OCI-LY7 (cell line): ENCODE measurements at regions not wholly inside any gene's neighbourhood (a gene's known extent, or its start where the extent isn't known, plus 50 kb on each side); places are given as distances from the start of the nearest gene placed in this dataset.

Source experiments
- BruUV-seq: library from RNA; stranded (reverse); fragments of 400-500 nt; replicated peaks from 2 replicates; lab custom pipeline; 2021; lab: Mats Ljungman, UMichigan
- CTCF ChIA-PET: fragments of 300-600 bp; sonication (Branson Sonifier 250); formaldehyde crosslinking; loops from one replicate; lab custom pipeline; 2022; ENCODE audit warnings: antibody characterized with exemption; ENCODE audit not compliant: unreplicated experiment; lab: Charles Lee
- POLR2A ChIA-PET: fragments of 300-600 bp; sonication (Branson Sonifier 250); formaldehyde crosslinking; loops from one replicate; lab custom pipeline; 2022; ENCODE audit warnings: antibody characterized with exemption; lab: Charles Lee
- DNase-seq: peaks from one replicate; pipeline ENCODE4 v3.0.0-alpha.2; 2015; ENCODE audit warnings: low spot score
- H2AFZ ChIP-seq: fragments of 200-600 bp; sonication (generic), shearing (Covaris generic); 2 replicates; pipeline ENCODE4 v1.6.1; 2014; ENCODE audit warnings: mild to moderate bottlenecking, antibody characterized with exemption, low read length, moderate library complexity
- H3K27ac ChIP-seq: fragments of 200-600 bp; sonication (generic); 2 replicates; pipeline ENCODE4 v1.5.1; 2014; ENCODE audit warnings: mixed run types, low read depth, mild to moderate bottlenecking, moderate library complexity, low read length, inconsistent platforms; ENCODE audit not compliant: poor library complexity, severe bottlenecking
- H3K36me3 ChIP-seq: fragments of 200-600 bp; sonication (generic); 2 replicates; pipeline ENCODE4 v1.6.1; 2014; ENCODE audit warnings: mild to moderate bottlenecking, antibody characterized with exemption, low read length, moderate library complexity, mixed read lengths; ENCODE audit not compliant: insufficient read depth
- H3K4me1 ChIP-seq: fragments of 200-600 bp; sonication (generic); 2 replicates; pipeline ENCODE4 v1.5.1; 2014; ENCODE audit warnings: mild to moderate bottlenecking, low read length; ENCODE audit not compliant: insufficient read depth, poor library complexity, severe bottlenecking
- H3K4me2 ChIP-seq: fragments of 200-600 bp; sonication (generic); 2 replicates; pipeline ENCODE4 v1.6.1; 2014; ENCODE audit warnings: mild to moderate bottlenecking, low read length
- H3K4me3 ChIP-seq: fragments of 200-600 bp; sonication (generic); 2 replicates; pipeline ENCODE4 v1.5.1; 2014; ENCODE audit warnings: mild to moderate bottlenecking, low read depth, low read length; ENCODE audit not compliant: poor library complexity, severe bottlenecking
- H3K79me2 ChIP-seq: fragments of 200-600 bp; sonication (generic); 2 replicates; pipeline ENCODE4 v1.6.1; 2016; ENCODE audit warnings: low read depth, mild to moderate bottlenecking, low read length, moderate library complexity, mixed read lengths; ENCODE audit not compliant: insufficient read depth
- H3K9me2 ChIP-seq: fragments of 200-600 bp; sonication (generic); 2 replicates; pipeline ENCODE4 v1.6.1; 2016; ENCODE audit warnings: mild to moderate bottlenecking, low read length, mixed read lengths; ENCODE audit not compliant: insufficient read depth
- H3K9me3 ChIP-seq: fragments of 200-600 bp; sonication (generic); 2 replicates; pipeline ENCODE4 v1.6.1; 2014; ENCODE audit warnings: mild to moderate bottlenecking, mixed run types, low read length, mixed read lengths
- H4K20me1 ChIP-seq: fragments of 200-600 bp; sonication (generic); 2 replicates; pipeline ENCODE4 v1.6.1; 2014; ENCODE audit warnings: mild to moderate bottlenecking, antibody characterized with exemption, low read length, moderate library complexity, mixed read lengths; ENCODE audit not compliant: insufficient read depth
- CTCF ChIP-seq: fragments of 200-600 bp; sonication (generic); conservative IDR thresholded peaks from 2 replicates; pipeline ENCODE4 v1.5.1; 2014; ENCODE audit warnings: mild to moderate bottlenecking, antibody characterized with exemption, low read length, moderate library complexity, mixed read lengths
- EZH2phosphoT487 ChIP-seq: fragments of 200-600 bp; sonication (generic); IDR thresholded peaks from 2 replicates; pipeline ENCODE4 v1.6.1; 2018; ENCODE audit warnings: low read depth, borderline replicate concordance, mild to moderate bottlenecking, mixed run types, antibody characterized with exemption, low read length, moderate library complexity, mixed read lengths
- intact Hi-C: fragments of 100-400 bp; cut with micrococcal nuclease; formaldehyde crosslinking; loops from one replicate; pipeline ENCODE4 v1.10.0; 2022; ENCODE audit not compliant: unreplicated experiment

GRCh38 chr13:65826657-65827056 is 1403.5 kb downstream of the PCDH9 start:
- H3K36me3 ChIP-seq: no peaks in the 10 kb centered on the region
- no peak overlapping the region for H3K27ac ChIP-seq
- CTCF ChIA-PET: no interaction called here
- H4K20me1 ChIP-seq: no peaks in the 10 kb centered on the region
- H3K9me2 ChIP-seq: no peaks in the 10 kb centered on the region
- BruUV-seq: no TSS peak
- no peak overlapping the region for H2AFZ ChIP-seq
- no peaks in the 10 kb centered on the region for H3K79me2 ChIP-seq
- no peak for DNase-seq
- H3K4me2 ChIP-seq: no peak overlapping the region
- no peaks in the 10 kb centered on the region for H3K4me1 ChIP-seq
- POLR2A ChIA-PET: interaction anchor here (0.6 to 0.7 kb wide), 2 partner anchors 766 to 1377 kb away, joined by 3 read pairs; no protein-coding TSS in a partner anchor
- no peak for TF ChIP-seq CTCF
- no peak for TF ChIP-seq EZH2phosphoT487
- H3K9me3 ChIP-seq: no peaks in the 10 kb centered on the region
- intact Hi-C loops: no loop called here
- H3K4me3 ChIP-seq: no peak overlapping the region

GRCh38 chr13:65825039-65825438 is 1405.1 kb downstream of the PCDH9 start:
- no peak overlapping the region for H3K27ac ChIP-seq
- no peaks in the 10 kb centered on the region for H3K36me3 ChIP-seq
- POLR2A ChIA-PET: no interaction called here
- no peaks in the 10 kb centered on the region for H3K79me2 ChIP-seq
- TF ChIP-seq CTCF (no peak), EZH2phosphoT487 (no peak)
- DNase-seq: no peak
- H3K4me1 ChIP-seq: no peaks in the 10 kb centered on the region
- BruUV-seq: no TSS peak
- no peaks in the 10 kb centered on the region for H4K20me1 ChIP-seq
- CTCF ChIA-PET: no interaction called here
- H2AFZ ChIP-seq: no peak overlapping the region
- H3K9me3 ChIP-seq: no peaks in the 10 kb centered on the region
- intact Hi-C loops: no loop called here
- H3K4me2 ChIP-seq: no peak overlapping the region
- H3K9me2 ChIP-seq: no peaks in the 10 kb centered on the region
- no peak overlapping the region for H3K4me3 ChIP-seq

- no peaks in the 10 kb centered on the region for H3K79me2 ChIP-seq
- no TSS peak for BruUV-seq
- no peaks in the 10 kb centered on the region for H3K9me2 ChIP-seq
- H2AFZ ChIP-seq: no peak overlapping the region
- H3K9me3 ChIP-seq: no peaks in the 10 kb centered on the region
- H4K20me1 ChIP-seq: no peaks in the 10 kb centered on the region
- TF ChIP-seq EZH2phosphoT487 (no peak), CTCF (no peak)
- POLR2A ChIA-PET: interaction anchor here (0.6 to 0.7 kb wide), 2 partner anchors 10 to 575 kb away, joined by 3 read pairs; no protein-coding TSS in a partner anchor
- H3K36me3 ChIP-seq: no peaks in the 10 kb centered on the region
- no peak overlapping the region for H3K4me2 ChIP-seq
- intact Hi-C loops: no loop called here
- CTCF ChIA-PET: no interaction called here
- DNase-seq: no peak
- H3K27ac ChIP-seq: no peak overlapping the region
- H3K4me3 ChIP-seq: no peak overlapping the region
- H3K4me1 ChIP-seq: no peaks in the 10 kb centered on the region
These were observed 1422.1 kb downstream of the PCDH9 start for GRCh38 chr13:65808061-65808460.
